ENCODE measurements at regions not wholly inside any gene's neighbourhood (a gene's known extent, or its start where the extent isn't known, plus 50 kb on each side); places are given as distances from the start of the nearest gene placed in this dataset.

- Histone ChIP-seq H3K27ac (no peak overlapping the region), H2AFZ (ENCODE audit: low read depth) (no peak overlapping the region), H3K27me3 (ENCODE audit: insufficient read depth, low read depth) (no peaks in the 10 kb centered on the region), H4K20me1 (ENCODE audit: insufficient read depth) (no peaks in the 10 kb centered on the region), H3K4me2 (no peak overlapping the region), H3K4me1 (ENCODE audit: low read depth, poor library complexity, severe bottlenecking) (no peaks in the 10 kb centered on the region), H3K79me2 (ENCODE audit: insufficient read depth, low read depth) (no peaks in the 10 kb centered on the region), H3K4me3 (IDR thresholded peaks at IDR 0.05; ENCODE audit: insufficient read depth, low read depth, low read length) (no peak overlapping the region), H3K36me3 (ENCODE audit: insufficient read depth) (no peaks in the 10 kb centered on the region), H3K9ac (no peak overlapping the region)
- no peak for TF ChIP-seq CTCF (conservative IDR thresholded peaks at IDR 0.05; ENCODE audit: low read depth, low read length)
Measured at GRCh38 chr2:7618031-7618430, 700.8 kb downstream of the RNF144A start.

- Histone ChIP-seq H2AFZ (ENCODE audit: low read depth) (no peak overlapping the region), H3K4me2 (no peak overlapping the region), H4K20me1 (ENCODE audit: insufficient read depth) (no peaks in the 10 kb centered on the region), H3K79me2 (ENCODE audit: insufficient read depth, low read depth) (no peaks in the 10 kb centered on the region), H3K27ac (no peak overlapping the region), H3K4me3 (IDR thresholded peaks at IDR 0.05; ENCODE audit: insufficient read depth, low read depth, low read length) (no peak overlapping the region), H3K4me1 (ENCODE audit: low read depth, poor library complexity, severe bottlenecking) (no peaks in the 10 kb centered on the region), H3K9ac (no peak overlapping the region), H3K27me3 (ENCODE audit: insufficient read depth, low read depth) (no peaks in the 10 kb centered on the region), H3K36me3 (ENCODE audit: insufficient read depth) (no peaks in the 10 kb centered on the region)
- TF ChIP-seq CTCF (conservative IDR thresholded peaks at IDR 0.05; ENCODE audit: low read depth, low read length): no peak
Measured at GRCh38 chr2:7619203-7619970, 702.2 kb downstream of the RNF144A start.

- no peak overlapping the region for H2AFZ ChIP-seq (ENCODE audit: low read depth)
- no peak overlapping the region for H3K27ac ChIP-seq
- H3K4me3 ChIP-seq (IDR thresholded peaks at IDR 0.05; ENCODE audit: insufficient read depth, low read depth, low read length): no peak overlapping the region
- no peaks in the 10 kb centered on the region for H3K4me1 ChIP-seq (ENCODE audit: low read depth, poor library complexity, severe bottlenecking)
- H3K36me3 ChIP-seq (ENCODE audit: insufficient read depth): no peaks in the 10 kb centered on the region
- H3K4me2 ChIP-seq: no peak overlapping the region
- TF ChIP-seq CTCF (conservative IDR thresholded peaks at IDR 0.05; ENCODE audit: low read depth, low read length): no peak
- no peak overlapping the region for H3K9ac ChIP-seq
- no peaks in the 10 kb centered on the region for H3K27me3 ChIP-seq (ENCODE audit: insufficient read depth, low read depth)
- H4K20me1 ChIP-seq (ENCODE audit: insufficient read depth): no peaks in the 10 kb centered on the region
- H3K79me2 ChIP-seq (ENCODE audit: insufficient read depth, low read depth): no peaks in the 10 kb centered on the region
Measured at GRCh38 chr2:7620255-7620654, 703.0 kb downstream of the RNF144A start.

GRCh38 chr2:7621018-7621814 is 704.0 kb downstream of the RNF144A start:
- Histone ChIP-seq H3K27me3 (ENCODE audit: insufficient read depth, low read depth) (no peaks in the 10 kb centered on the region), H3K36me3 (ENCODE audit: insufficient read depth) (no peaks in the 10 kb centered on the region), H4K20me1 (ENCODE audit: insufficient read depth) (no peaks in the 10 kb centered on the region), H3K4me2 (no peak overlapping the region), H3K4me3 (IDR thresholded peaks at IDR 0.05; ENCODE audit: insufficient read depth, low read depth, low read length) (no peak overlapping the region), H2AFZ (ENCODE audit: low read depth) (no peak overlapping the region), H3K4me1 (ENCODE audit: low read depth, poor library complexity, severe bottlenecking) (no peaks in the 10 kb centered on the region), H3K9ac (no peak overlapping the region), H3K27ac (no peak overlapping the region), H3K79me2 (ENCODE audit: insufficient read depth, low read depth) (no peaks in the 10 kb centered on the region)
- TF ChIP-seq CTCF (conservative IDR thresholded peaks at IDR 0.05; ENCODE audit: low read depth, low read length): no peak

Data from KMS-11 (cell line).